Activated CD8-positive, alpha-beta T cell treated with anti-CD3 and anti-CD28 coated beads for 36 hours (primary cell): ENCODE measurements at regions not wholly inside any gene's neighbourhood (a gene's known extent, or its start where the extent isn't known, plus 50 kb on each side); places are given as distances from the start of the nearest gene placed in this dataset.

Experiments used
- ATAC-seq: fragments of 200-7000 bp; cut with Tn5 transposase; one replicate; pipeline ENCODE4 v1.10.0; 2021; ENCODE audit warnings: mild to moderate bottlenecking, moderate library complexity
- CTCF ChIA-PET: fragments of 350-600 bp; sonication (Branson Sonifier 250); formaldehyde crosslinking; loops from one replicate; lab custom pipeline; 2021; ENCODE audit warnings: antibody characterized with exemption; lab: Charles Lee
- POLR2A ChIA-PET: fragments of 350-600 bp; sonication (Branson Sonifier 250); formaldehyde crosslinking; loops from one replicate; lab custom pipeline; 2021; ENCODE audit warnings: antibody characterized with exemption; lab: Charles Lee
- DNase-seq: peaks from one replicate; pipeline ENCODE4 v3.0.0-alpha.2; 2020
- H3K27ac Mint-ChIP-seq: one replicate; pipeline ENCODE4 v1.8.0; 2021; ENCODE audit warnings: mild to moderate bottlenecking, mixed read lengths
- H3K27me3 Mint-ChIP-seq: one replicate; pipeline ENCODE4 v1.8.0; 2021; ENCODE audit warnings: mixed read lengths
- H3K36me3 Mint-ChIP-seq: one replicate; pipeline ENCODE4 v1.8.0; 2021; ENCODE audit warnings: low read depth, mixed read lengths
- H3K4me1 Mint-ChIP-seq: one replicate; pipeline ENCODE4 v1.8.0; 2021; ENCODE audit warnings: low read depth, mixed read lengths
- H3K4me3 Mint-ChIP-seq: one replicate; pipeline ENCODE4 v1.8.0; 2021; ENCODE audit warnings: mild to moderate bottlenecking, moderate library complexity, mixed read lengths
- H3K9me3 Mint-ChIP-seq: one replicate; pipeline ENCODE4 v1.8.0; 2021; ENCODE audit warnings: mixed read lengths
- CTCF ChIP-seq: fragments of 200-600 bp; IDR thresholded peaks from one replicate; pipeline ENCODE4 v1.8.0; 2022; ENCODE audit warnings: antibody characterized with exemption, mild to moderate bottlenecking
- intact Hi-C: fragments of 100-400 bp; cut with micrococcal nuclease; formaldehyde crosslinking; loops from one replicate; pipeline ENCODE4 v1.10.0; 2022

GRCh38 chr11:121961321-121961801 is 154.7 kb downstream of the BLID start:
- no peak overlapping the region for H3K4me3 Mint-ChIP-seq
- CTCF ChIA-PET = no interaction called here
- DNase-seq (no peak), ATAC-seq (no peak)
- intact Hi-C loops = no loop called here
- no peak overlapping the region for H3K27ac Mint-ChIP-seq
- TF ChIP-seq CTCF = no peak
- POLR2A ChIA-PET = no interaction called here
- H3K4me1 Mint-ChIP-seq = peaks cover 3% of the 10 kb centered on the region
- no peaks in the 10 kb centered on the region for H3K9me3 Mint-ChIP-seq
- H3K27me3 Mint-ChIP-seq = peaks cover 4% of the 10 kb centered on the region
- H3K36me3 Mint-ChIP-seq = no peaks in the 10 kb centered on the region

- TF ChIP-seq CTCF = no peak
- POLR2A ChIA-PET = no interaction called here
- H3K36me3 Mint-ChIP-seq = no peaks in the 10 kb centered on the region
- no peaks in the 10 kb centered on the region for H3K9me3 Mint-ChIP-seq
- no peaks in the 10 kb centered on the region for H3K4me1 Mint-ChIP-seq
- CTCF ChIA-PET = no interaction called here
- intact Hi-C loops = no loop called here
- no peak overlapping the region for H3K27ac Mint-ChIP-seq
- ATAC-seq (no peak), DNase-seq (no peak)
- H3K4me3 Mint-ChIP-seq = no peak overlapping the region
- peaks cover 6% of the 10 kb centered on the region for H3K27me3 Mint-ChIP-seq
These were observed 157.1 kb downstream of the BLID start for GRCh38 chr11:121958971-121959325.

GRCh38 chr11:121958323-121958970 is 157.6 kb downstream of the BLID start:
- POLR2A ChIA-PET = no interaction called here
- H3K27ac Mint-ChIP-seq = no peak overlapping the region
- no peaks in the 10 kb centered on the region for H3K4me1 Mint-ChIP-seq
- ATAC-seq (no peak), DNase-seq (no peak)
- H3K36me3 Mint-ChIP-seq = no peaks in the 10 kb centered on the region
- H3K27me3 Mint-ChIP-seq = peaks cover 6% of the 10 kb centered on the region
- no peaks in the 10 kb centered on the region for H3K9me3 Mint-ChIP-seq
- no peak overlapping the region for H3K4me3 Mint-ChIP-seq
- no peak for TF ChIP-seq CTCF
- CTCF ChIA-PET = no interaction called here
- intact Hi-C loops = no loop called here

- Mint-ChIP-seq H3K4me3 (no peak overlapping the region), H3K36me3 (no peaks in the 10 kb centered on the region), H3K4me1 (no peaks in the 10 kb centered on the region), H3K27me3 (peaks cover 12% of the 10 kb centered on the region), H3K27ac (no peak overlapping the region), H3K9me3 (no peaks in the 10 kb centered on the region)
- POLR2A ChIA-PET = no interaction called here
- CTCF ChIA-PET = no interaction called here
- DNase-seq = no peak
- no peak for TF ChIP-seq CTCF
- intact Hi-C loops = no loop called here
- ATAC-seq = no peak
These were observed 162.9 kb downstream of the BLID start for GRCh38 chr11:121953122-121953521.

- POLR2A ChIA-PET = no interaction called here
- Mint-ChIP-seq H3K27ac (no peak overlapping the region), H3K4me3 (no peak overlapping the region), H3K9me3 (no peaks in the 10 kb centered on the region), H3K27me3 (peaks cover 8% of the 10 kb centered on the region), H3K36me3 (no peaks in the 10 kb centered on the region), H3K4me1 (no peaks in the 10 kb centered on the region)
- ATAC-seq = no peak
- CTCF ChIA-PET = no interaction called here
- no peak for TF ChIP-seq CTCF
- intact Hi-C loops = no loop called here
- DNase-seq = no peak
These were observed 165.9 kb downstream of the BLID start for GRCh38 chr11:121950160-121950559.
